ENCODE measurements at regions not wholly inside any gene's neighbourhood (a gene's known extent, or its start where the extent isn't known, plus 50 kb on each side); places are given as distances from the start of the nearest gene placed in this dataset.
A peak's percentile ranks its signal among the peaks of the same experiment; 100 is the strongest.

- no peak for DNase-seq
- H3K9me3 ChIP-seq, result no peaks in the 10 kb centered on the region
- H3K36me3 ChIP-seq, result no peaks in the 10 kb centered on the region
- H3K4me3 ChIP-seq, result no peak overlapping the region
- no peak overlapping the region for H3K27ac ChIP-seq
- H3K4me1 ChIP-seq, result no peaks in the 10 kb centered on the region
- WGBS, 2 donors, result 64 to 73% methylated on average over 10 of the region's 10 CpGs
- TF ChIP-seq POLR2A (IDR thresholded peaks at IDR 0.05) (no peak), CTCF (IDR thresholded peaks at IDR 0.05) (no peak), POLR2AphosphoS5 (IDR thresholded peaks at IDR 0.05) (no peak), EP300 (IDR thresholded peaks at IDR 0.05) (no peak)
- H3K27me3 ChIP-seq, result no peaks in the 10 kb centered on the region
- no peak for ATAC-seq (ENCODE audit: low FRiP score in 2 of 2)
Observed at GRCh38 chr2:44839771-44840502, 101.6 kb upstream of the SIX3 start.

- WGBS, 2 donors, result 79 to 94% methylated on average over 1 of the region's 1 CpG
- Histone ChIP-seq H3K27ac (no peak overlapping the region), H3K27me3 (no peaks in the 10 kb centered on the region), H3K9me3 (no peaks in the 10 kb centered on the region), H3K36me3 (no peaks in the 10 kb centered on the region), H3K4me1 (no peaks in the 10 kb centered on the region), H3K4me3 (no peak overlapping the region)
- DNase-seq, result no peak
- ATAC-seq (ENCODE audit: low FRiP score in 2 of 2), result no peak
- no peak for TF ChIP-seq EP300 (IDR thresholded peaks at IDR 0.05)
- TF ChIP-seq CTCF (IDR thresholded peaks at IDR 0.05), result no peak
- no peak for TF ChIP-seq POLR2A (IDR thresholded peaks at IDR 0.05)
- no peak for TF ChIP-seq POLR2AphosphoS5 (IDR thresholded peaks at IDR 0.05)
Observed at GRCh38 chr2:44840503-44840850, 101.0 kb upstream of the SIX3 start.

- DNase-seq (no peak), ATAC-seq (ENCODE audit: low FRiP score in 2 of 2) (no peak)
- no peaks in the 10 kb centered on the region for H3K36me3 ChIP-seq
- no peaks in the 10 kb centered on the region for H3K27me3 ChIP-seq
- no peak overlapping the region for H3K4me3 ChIP-seq
- no peaks in the 10 kb centered on the region for H3K4me1 ChIP-seq
- H3K27ac ChIP-seq, result no peak overlapping the region
- 67 to 76% methylated on average over 7 of the region's 7 CpGs for WGBS, 2 donors
- no peak for TF ChIP-seq POLR2A (IDR thresholded peaks at IDR 0.05)
- no peak for TF ChIP-seq CTCF (IDR thresholded peaks at IDR 0.05)
- TF ChIP-seq POLR2AphosphoS5 (IDR thresholded peaks at IDR 0.05), result no peak
- TF ChIP-seq EP300 (IDR thresholded peaks at IDR 0.05), result no peak
- H3K9me3 ChIP-seq, result no peaks in the 10 kb centered on the region
Observed at GRCh38 chr2:44843086-44843485, 98.4 kb upstream of the SIX3 start.

GRCh38 chr2:44843641-44844310 is 97.7 kb upstream of the SIX3 start:
- 76 to 84% methylated on average over 13 of the region's 13 CpGs for WGBS, 2 donors
- TF ChIP-seq POLR2A (IDR thresholded peaks at IDR 0.05) (no peak), POLR2AphosphoS5 (IDR thresholded peaks at IDR 0.05) (no peak), EP300 (IDR thresholded peaks at IDR 0.05) (no peak), CTCF (IDR thresholded peaks at IDR 0.05) (no peak)

More at GRCh38 chr2:44843641-44844310, 97.7 kb upstream of the SIX3 start:
- no peaks in the 10 kb centered on the region for H3K27me3 ChIP-seq
- no peaks in the 10 kb centered on the region for H3K4me1 ChIP-seq
- H3K9me3 ChIP-seq, result no peaks in the 10 kb centered on the region
- H3K36me3 ChIP-seq, result no peaks in the 10 kb centered on the region
- ATAC-seq (ENCODE audit: low FRiP score in 2 of 2) (no peak), DNase-seq (peak in 1 of 2 donors; percentile 17)
- H3K4me3 ChIP-seq, result no peak overlapping the region
- no peak overlapping the region for H3K27ac ChIP-seq

Data from upper lobe of left lung (tissue), 6 donors.